Suppressor macrophage (primary cell): ENCODE measurements at regions not wholly inside any gene's neighbourhood (a gene's known extent, or its start where the extent isn't known, plus 50 kb on each side); places are given as distances from the start of the nearest gene placed in this dataset.
"Not testable (repeated sequence)": the region's sequence is repeated elsewhere in the genome, so short reads cannot be mapped to it uniquely, and the experiment has no call there.

Experiments
- DNase-seq, 4 experiments: peaks; one replicate each; pipeline ENCODE4 v3.0.0-alpha.2; 2020 to 2022

- DNase-seq = no peak
Measured at GRCh38 chr11:98434296-98434695, 586.5 kb upstream of the CNTN5 start.

GRCh38 chr11:98453378-98453777 is 567.4 kb upstream of the CNTN5 start:
- no peak for DNase-seq

GRCh38 chr11:98455500-98456307 is 565.0 kb upstream of the CNTN5 start:
- DNase-seq = no peak

GRCh38 chr11:98456308-98456680 is 564.5 kb upstream of the CNTN5 start:
- no peak for DNase-seq

- DNase-seq = no peak
Measured at GRCh38 chr11:98495016-98495415, 525.7 kb upstream of the CNTN5 start.

GRCh38 chr11:98495601-98496000 is 525.1 kb upstream of the CNTN5 start:
- DNase-seq = no peak

- DNase-seq = no peak
Measured at GRCh38 chr11:98507208-98507607, 513.5 kb upstream of the CNTN5 start.

GRCh38 chr11:98512938-98513337 is 507.8 kb upstream of the CNTN5 start:
- no peak for DNase-seq

GRCh38 chr11:98531576-98531975 is 489.2 kb upstream of the CNTN5 start:
- DNase-seq = no peak

GRCh38 chr11:98536023-98536422 is 484.7 kb upstream of the CNTN5 start:
- no peak for DNase-seq

GRCh38 chr11:98538358-98538757 is 482.4 kb upstream of the CNTN5 start:
- DNase-seq = not testable (repeated sequence)

- DNase-seq = no peak
Measured at GRCh38 chr11:98545544-98546175, 475.1 kb upstream of the CNTN5 start.

GRCh38 chr11:98549571-98549970 is 471.2 kb upstream of the CNTN5 start:
- no peak for DNase-seq

- no peak for DNase-seq
Measured at GRCh38 chr11:98559961-98560360, 460.8 kb upstream of the CNTN5 start.

GRCh38 chr11:98561252-98561651 is 459.5 kb upstream of the CNTN5 start:
- no peak for DNase-seq

GRCh38 chr11:98561877-98562395 is 458.8 kb upstream of the CNTN5 start:
- no peak for DNase-seq

- no peak for DNase-seq
Measured at GRCh38 chr11:98564233-98564632, 456.5 kb upstream of the CNTN5 start.

GRCh38 chr11:98564881-98565280 is 455.9 kb upstream of the CNTN5 start:
- DNase-seq = no peak

GRCh38 chr11:98565311-98565710 is 455.4 kb upstream of the CNTN5 start:
- DNase-seq = no peak

- no peak for DNase-seq
Measured at GRCh38 chr11:98566978-98567377, 453.8 kb upstream of the CNTN5 start.

- no peak for DNase-seq
Measured at GRCh38 chr11:98568013-98568412, 452.7 kb upstream of the CNTN5 start.

GRCh38 chr11:98572941-98573340 is 447.8 kb upstream of the CNTN5 start:
- DNase-seq = no peak

GRCh38 chr11:98587884-98588283 is 432.9 kb upstream of the CNTN5 start:
- peak; percentile 1 to 27 (median 7) for DNase-seq

- no peak for DNase-seq
Measured at GRCh38 chr11:98589967-98590366, 430.8 kb upstream of the CNTN5 start.
